ENCODE measurements at regions not wholly inside any gene's neighbourhood (a gene's known extent, or its start where the extent isn't known, plus 50 kb on each side); places are given as distances from the start of the nearest gene placed in this dataset.

- H3K9me3 ChIP-seq (replicated peaks in 1 of 3) = no peaks in the 10 kb centered on the region
- no peak overlapping the region for H3K27ac ChIP-seq
- H3K4me1 ChIP-seq (replicated peaks in 1 of 2) = no peaks in the 10 kb centered on the region
- intact Hi-C loops (cut with DNase I) = no loop called here
- H3K36me3 ChIP-seq (replicated peaks in 1 of 2) = no peaks in the 10 kb centered on the region
- WGBS, 4 donors = 90 to 91% (median 91%) methylated on average over 6 of the region's 6 CpGs
- TF ChIP-seq POLR2A (IDR thresholded peaks at IDR 0.05) (no peak), CTCF (IDR thresholded peaks at IDR 0.05) (no peak)
- no peaks in the 10 kb centered on the region for H3K27me3 ChIP-seq
- no peak for DNase-seq
- no peak overlapping the region for H3K4me3 ChIP-seq
Measured at GRCh38 chr9:69965416-69966145, 78.1 kb upstream of the MAMDC2 start.

GRCh38 chr9:69967344-69967743, 76.3 kb upstream of the MAMDC2 start:
- no peak overlapping the region for H3K4me3 ChIP-seq
- WGBS, 4 donors = 69 to 73% (median 71%) methylated on average over 1 of the region's 1 CpG
- TF ChIP-seq CTCF (IDR thresholded peaks at IDR 0.05) (no peak), POLR2A (IDR thresholded peaks at IDR 0.05) (no peak)
- no peaks in the 10 kb centered on the region for H3K36me3 ChIP-seq (replicated peaks in 1 of 2)
- no peak overlapping the region for H3K27ac ChIP-seq
- H3K4me1 ChIP-seq (replicated peaks in 1 of 2) = no peaks in the 10 kb centered on the region
- no peak for DNase-seq
- intact Hi-C loops (cut with DNase I) = no loop called here
- H3K9me3 ChIP-seq (replicated peaks in 1 of 3) = no peaks in the 10 kb centered on the region
- H3K27me3 ChIP-seq = no peaks in the 10 kb centered on the region

- intact Hi-C loops (cut with DNase I) = loop anchor here (5.0 kb wide), 1 partner anchor 142 kb away; no protein-coding TSS in a partner anchor
- no peak for TF ChIP-seq POLR2A (IDR thresholded peaks at IDR 0.05)
- no peak for TF ChIP-seq CTCF (IDR thresholded peaks at IDR 0.05)
- no peak overlapping the region for H3K27ac ChIP-seq
- 85 to 100% (median 93%) methylated on average over 1 of the region's 1 CpG for WGBS, 4 donors
- no peaks in the 10 kb centered on the region for H3K4me1 ChIP-seq (replicated peaks in 1 of 2)
- H3K36me3 ChIP-seq (replicated peaks in 1 of 2) = no peaks in the 10 kb centered on the region
- no peaks in the 10 kb centered on the region for H3K27me3 ChIP-seq
- no peaks in the 10 kb centered on the region for H3K9me3 ChIP-seq (replicated peaks in 1 of 3)
- H3K4me3 ChIP-seq = no peak overlapping the region
- DNase-seq = no peak
Measured at GRCh38 chr9:69970001-69970533, 73.6 kb upstream of the MAMDC2 start.

GRCh38 chr9:69971643-69972449, 71.8 kb upstream of the MAMDC2 start:
- Histone ChIP-seq H3K36me3 (replicated peaks in 1 of 2) (no peaks in the 10 kb centered on the region), H3K4me1 (replicated peaks in 1 of 2) (no peaks in the 10 kb centered on the region), H3K9me3 (replicated peaks in 1 of 3) (no peaks in the 10 kb centered on the region), H3K27ac (no peak overlapping the region), H3K4me3 (no peak overlapping the region), H3K27me3 (no peaks in the 10 kb centered on the region)
- DNase-seq = peak; percentile 61 to 84 (median 63)
- intact Hi-C loops (cut with DNase I) = loop anchor here (5.0 kb wide), 1 partner anchor 140 kb away; no protein-coding TSS in a partner anchor
- TF ChIP-seq POLR2A (IDR thresholded peaks at IDR 0.05) = no peak
- TF ChIP-seq CTCF (IDR thresholded peaks at IDR 0.05) = peak; percentile 50 to 82 (median 71)
- WGBS, 4 donors = 42 to 47% (median 44%) methylated on average over 16 of the region's 16 CpGs

Data from adrenal gland (tissue), 9 donors.